NCI-H526 treated with DMSO at 0.1 percent for 48 hours (cell line): ENCODE measurements at regions not wholly inside any gene's neighbourhood (a gene's known extent, or its start where the extent isn't known, plus 50 kb on each side); places are given as distances from the start of the nearest gene placed in this dataset.
A peak's percentile ranks its signal among the peaks of the same experiment; 100 is the strongest.

ENCODE experiments used
- DNase-seq: peaks from one replicate; lab custom pipeline; 2025; lab: John Stamatoyannopoulos, UW

DNA sequence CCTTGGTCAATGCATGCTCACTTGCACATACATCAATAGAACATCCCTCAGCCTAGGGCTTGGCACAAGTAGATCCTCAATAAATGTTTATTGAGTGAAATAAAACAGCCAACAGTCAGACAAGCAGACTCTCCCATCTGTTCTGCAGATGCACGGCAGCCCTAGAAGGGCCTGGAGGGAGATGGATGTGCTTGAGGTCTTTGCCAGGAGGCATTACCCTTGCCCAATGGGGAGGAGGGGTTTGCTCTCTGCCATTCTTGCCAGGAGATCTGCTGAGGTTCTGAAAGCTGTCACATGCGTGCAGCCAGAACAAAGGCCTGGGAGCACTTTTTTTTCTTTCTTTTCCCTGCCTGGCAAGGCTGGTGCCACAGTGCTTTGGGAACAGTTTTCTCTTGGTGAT lies 349.3 kb upstream of the THRB start:
- no peak for DNase-seq

DNA sequence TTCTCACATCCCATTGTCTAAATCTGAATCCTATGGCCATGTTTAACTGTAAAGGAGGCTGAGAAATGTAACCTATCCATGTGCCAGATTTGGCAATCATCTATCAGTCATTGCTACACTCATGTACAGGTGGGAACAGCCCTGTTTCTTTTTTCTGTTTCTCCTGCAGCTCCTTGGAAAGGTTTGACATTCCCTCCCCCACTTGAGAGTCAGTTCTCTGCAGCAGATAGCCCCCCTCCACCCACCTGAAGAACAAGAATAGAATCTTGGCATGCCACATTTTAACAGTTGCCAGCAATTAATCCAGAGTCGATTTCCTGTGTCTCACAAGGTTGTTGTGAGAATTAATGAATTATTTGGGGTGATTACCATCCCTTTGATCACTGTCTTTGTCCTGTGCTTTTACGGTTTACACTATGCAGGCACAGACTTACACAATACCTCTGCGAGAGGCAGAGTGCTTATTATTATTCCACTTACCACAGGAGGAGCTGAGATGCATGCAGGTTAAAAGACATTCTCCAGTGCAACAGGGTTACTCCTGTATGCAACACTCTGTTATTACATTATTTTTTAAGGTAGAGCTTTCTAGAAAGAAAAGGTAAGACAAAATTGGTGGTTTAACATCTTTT lies 351.0 kb upstream of the THRB start:
- no peak for DNase-seq

GRCh38 chr3:24846286-24846860 lies 351.7 kb upstream of the THRB start:
- DNase-seq = no peak

DNA sequence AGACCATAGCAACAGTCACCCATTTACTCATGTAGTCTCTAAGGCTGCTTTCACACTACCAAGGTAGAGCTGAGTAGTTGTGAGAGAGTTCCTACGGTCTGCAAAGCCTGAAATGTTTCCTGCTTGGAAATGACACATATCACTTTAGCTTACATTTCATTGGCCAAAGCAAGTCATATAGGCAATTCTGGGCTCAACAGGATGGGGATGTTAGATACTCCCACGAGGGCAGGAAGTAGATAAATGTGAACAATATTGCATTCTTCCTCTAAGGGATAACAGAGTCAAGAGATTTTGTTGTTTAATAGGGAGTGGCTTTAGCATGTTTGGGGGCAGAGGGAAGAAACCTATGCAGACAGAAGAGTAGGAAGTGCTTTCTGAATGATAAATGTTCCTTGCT lies 355.6 kb upstream of the THRB start:
- no peak for DNase-seq

DNA sequence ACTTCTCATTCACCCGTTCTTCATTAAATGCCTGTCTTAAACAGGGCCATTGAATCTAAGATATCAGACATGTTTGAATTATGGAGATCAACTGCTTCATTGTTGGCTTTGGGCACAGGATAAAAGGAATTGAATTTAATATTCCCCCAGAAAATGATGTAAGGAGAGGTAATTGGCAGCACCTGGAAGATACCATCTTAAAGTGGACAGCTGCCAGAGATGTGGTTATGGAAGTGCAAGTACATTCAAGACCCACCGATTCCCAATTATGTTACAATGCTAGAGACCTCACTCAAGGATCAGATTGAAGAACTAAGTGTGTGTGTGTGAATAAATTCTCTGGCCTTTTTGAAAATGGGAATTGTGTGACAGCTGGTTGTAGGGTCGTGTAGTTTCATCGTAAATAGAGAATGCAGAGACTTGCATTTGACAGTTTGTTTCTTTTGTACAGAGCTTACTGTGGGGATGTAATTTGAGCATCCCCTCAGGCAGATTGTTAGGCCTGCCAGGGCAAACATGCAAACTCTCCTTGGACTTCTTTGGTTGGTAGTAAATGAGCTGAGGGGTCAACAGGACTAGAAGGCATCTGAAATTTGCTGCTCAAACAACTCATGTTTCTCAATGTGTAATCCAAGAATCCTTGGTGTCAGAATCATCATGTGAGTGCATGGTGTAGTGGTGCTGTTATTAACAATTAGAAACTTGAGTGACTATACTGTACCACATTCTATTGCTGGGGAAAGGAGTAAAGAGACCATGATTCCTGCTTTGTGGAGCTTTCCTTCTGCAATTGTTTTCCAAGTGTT lies 359.2 kb upstream of the THRB start:
- peak; percentile 59 for DNase-seq

GRCh38 chr3:24854748-24855147 lies 360.1 kb upstream of the THRB start:
- DNase-seq = no peak

GRCh38 chr3:24857945-24858344 lies 363.3 kb upstream of the THRB start:
- no peak for DNase-seq

DNA sequence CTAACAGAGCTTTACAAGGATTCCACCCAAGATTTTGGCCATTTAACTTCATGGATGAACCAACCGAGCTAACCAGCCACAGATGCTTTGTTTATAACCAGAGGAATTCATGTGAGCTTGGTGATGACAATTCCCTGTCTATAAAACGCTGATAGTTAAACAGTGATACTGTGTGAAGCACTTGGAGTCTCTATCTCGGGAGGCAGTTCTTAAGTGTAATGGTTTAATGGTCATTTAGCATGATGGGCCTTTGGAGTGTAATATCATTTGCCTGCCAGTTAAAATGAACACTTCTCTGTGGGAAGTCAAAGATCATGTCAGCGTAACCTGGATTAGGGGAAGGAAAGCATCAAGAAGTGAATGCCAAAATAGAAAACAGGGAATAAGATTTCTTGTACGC lies 368.6 kb upstream of the THRB start:
- DNase-seq = no peak

- no peak for DNase-seq
These were observed 373.1 kb upstream of the THRB start for GRCh38 chr3:24867783-24868182.

GRCh38 chr3:24881239-24881638 lies 386.6 kb upstream of the THRB start:
- DNase-seq = no peak

GRCh38 chr3:24886501-24886900 lies 391.9 kb upstream of the THRB start:
- DNase-seq = peak; percentile 18

DNA sequence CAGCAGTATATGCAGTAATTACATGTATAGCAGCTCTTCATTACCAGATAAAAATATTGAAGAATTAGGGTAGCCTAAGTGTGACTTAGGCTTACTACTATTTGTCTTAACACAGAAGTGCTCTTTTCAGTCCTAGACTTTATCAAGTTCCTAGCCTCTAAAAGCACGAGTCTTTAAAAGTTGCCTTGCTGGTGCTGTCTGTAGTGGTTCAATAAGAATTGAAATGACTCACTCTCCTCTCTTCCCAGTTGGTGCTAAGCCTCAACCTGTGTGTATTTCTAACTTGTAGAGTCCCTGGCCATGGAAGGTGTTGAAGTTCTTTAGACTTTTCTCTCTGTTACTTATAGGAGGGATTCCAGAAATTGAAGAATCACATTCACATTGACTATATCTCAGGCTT lies 395.4 kb upstream of the THRB start:
- no peak for DNase-seq

DNA sequence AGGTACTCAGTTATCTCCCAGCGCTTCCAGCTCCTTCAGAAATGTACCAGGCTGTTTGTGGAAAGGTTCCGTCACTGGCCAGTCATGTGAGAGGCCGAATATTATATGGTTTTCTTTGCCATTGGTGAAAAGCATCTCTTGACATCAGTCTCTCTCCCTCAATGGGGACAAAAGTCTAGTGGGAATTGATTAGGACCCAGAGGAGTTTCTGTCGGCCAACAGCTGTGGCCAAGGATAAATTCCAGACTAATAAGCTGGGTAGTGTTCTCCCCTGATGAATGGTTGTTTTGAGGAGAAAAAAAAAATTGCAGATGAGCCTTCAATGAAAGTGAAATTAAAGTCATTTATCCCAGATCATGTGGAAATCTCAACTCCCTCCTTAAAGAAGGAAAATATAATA lies 404.7 kb upstream of the THRB start:
- no peak for DNase-seq

GRCh38 chr3:24899901-24900603 lies 405.4 kb upstream of the THRB start:
- no peak for DNase-seq

GRCh38 chr3:24905266-24905665 lies 410.6 kb upstream of the THRB start:
- no peak for DNase-seq

DNA sequence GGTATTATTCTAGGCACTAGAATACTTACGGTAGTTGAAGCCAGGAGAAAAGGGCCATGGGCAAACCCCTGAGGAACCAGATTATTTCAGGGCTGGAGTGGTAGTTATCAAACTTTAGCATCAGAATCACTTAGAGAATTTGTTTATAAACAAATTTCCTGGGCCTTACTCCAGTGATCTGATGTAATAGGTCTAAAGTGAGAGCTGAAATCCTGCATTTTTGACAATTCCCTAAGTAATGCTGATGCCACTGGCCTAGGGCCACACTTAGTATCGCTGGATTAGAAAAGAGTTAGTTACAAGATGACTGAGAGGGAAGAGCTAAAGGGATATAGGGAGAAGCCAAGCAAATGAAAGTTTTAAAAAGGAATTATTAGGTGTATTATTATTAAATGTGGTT lies 412.5 kb upstream of the THRB start:
- no peak for DNase-seq

DNA sequence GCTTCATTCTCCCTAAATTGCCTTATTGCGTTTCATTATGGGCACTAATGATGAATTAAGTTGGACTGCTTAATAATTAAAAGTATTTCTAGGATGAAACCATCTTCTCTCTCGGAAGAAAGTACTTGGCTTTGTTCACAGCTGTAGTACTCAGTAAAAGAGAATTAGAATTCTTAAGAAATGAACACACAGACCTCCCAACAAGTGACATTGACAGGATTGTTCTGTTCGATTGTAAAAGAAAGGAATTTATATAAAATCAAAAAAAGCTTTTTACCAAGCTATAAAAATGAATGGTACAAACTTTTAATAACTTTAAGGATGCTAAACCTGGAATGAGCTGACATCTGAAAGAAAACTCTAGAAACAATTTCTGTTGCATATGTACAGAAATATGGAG lies 416.4 kb upstream of the THRB start:
- DNase-seq = no peak

DNA sequence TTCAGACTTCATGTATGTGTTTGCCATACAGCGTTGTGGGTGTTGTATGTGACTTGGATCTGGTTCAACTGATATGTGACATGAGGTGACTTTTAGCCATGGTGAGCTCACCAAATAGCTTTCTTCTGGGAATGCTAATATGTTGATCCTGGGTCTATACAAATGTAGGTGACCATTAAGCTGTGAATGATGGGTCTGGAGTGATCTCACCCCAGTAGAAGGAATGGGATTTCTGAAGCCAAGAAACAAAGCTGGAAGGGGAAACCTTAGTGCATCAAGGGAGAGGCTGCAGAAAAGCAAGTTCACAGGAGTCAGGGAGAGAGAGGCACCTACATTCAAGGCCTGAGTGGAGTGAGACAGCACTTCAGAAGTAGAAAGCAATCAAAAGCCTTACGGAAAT lies 421.0 kb upstream of the THRB start:
- DNase-seq = no peak

DNA sequence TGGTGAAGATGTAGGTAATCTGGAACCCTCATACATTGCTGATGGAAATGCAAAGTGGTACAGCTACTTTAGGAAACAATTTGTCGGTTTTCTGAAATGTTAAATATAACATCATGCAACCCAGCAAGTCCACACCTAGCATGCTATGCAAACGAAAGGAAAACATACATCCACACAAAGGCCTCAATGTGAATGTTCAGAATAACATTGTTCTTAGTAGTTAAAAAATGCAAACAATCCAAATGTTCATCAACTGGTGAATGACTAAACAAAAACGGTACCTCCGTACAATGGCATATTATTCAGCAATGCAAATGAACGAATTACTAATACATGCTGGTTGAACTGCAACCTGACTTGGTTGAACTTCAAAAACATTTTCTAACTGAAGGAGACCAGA lies 423.3 kb upstream of the THRB start:
- no peak for DNase-seq

DNA sequence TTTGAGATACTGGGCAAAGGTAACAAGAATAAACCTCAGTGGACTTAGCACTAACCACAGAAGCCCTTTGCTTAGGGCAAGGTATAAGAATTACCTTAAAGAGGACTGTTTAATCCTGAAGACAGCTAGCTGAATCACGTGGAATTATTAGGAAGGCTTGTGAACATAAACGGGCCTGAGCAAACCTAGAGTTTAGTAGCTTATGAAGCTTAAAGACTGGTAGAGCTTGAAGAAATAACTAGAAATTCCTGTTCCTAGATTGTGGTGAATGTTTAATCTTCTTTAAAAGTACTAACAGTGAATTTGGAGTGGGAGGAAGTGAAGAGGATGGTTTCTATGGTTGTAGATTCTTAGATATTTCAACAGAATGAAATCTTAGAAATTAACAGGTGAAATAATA lies 428.9 kb upstream of the THRB start:
- DNase-seq = no peak

DNA sequence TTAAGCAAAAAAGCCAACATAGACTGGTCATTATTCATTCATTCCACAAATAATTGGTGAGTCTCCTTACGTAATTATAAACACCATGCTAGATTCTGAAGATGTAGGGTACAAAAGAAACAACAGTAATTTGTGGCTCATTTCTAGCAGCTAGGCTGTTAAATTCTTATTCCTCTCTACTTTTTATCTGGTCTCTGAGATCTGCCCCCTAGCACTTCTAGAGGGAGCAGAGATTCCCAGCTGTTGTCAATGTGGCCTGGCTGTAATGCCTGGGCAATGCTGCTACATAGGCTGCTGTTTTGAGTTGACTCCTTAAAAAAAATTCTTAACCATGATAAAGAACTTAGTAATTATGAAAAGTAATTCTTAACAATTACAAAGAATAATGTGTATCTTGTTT lies 434.9 kb upstream of the THRB start:
- DNase-seq = no peak

GRCh38 chr3:24933401-24933800 lies 438.8 kb upstream of the THRB start:
- no peak for DNase-seq

DNA sequence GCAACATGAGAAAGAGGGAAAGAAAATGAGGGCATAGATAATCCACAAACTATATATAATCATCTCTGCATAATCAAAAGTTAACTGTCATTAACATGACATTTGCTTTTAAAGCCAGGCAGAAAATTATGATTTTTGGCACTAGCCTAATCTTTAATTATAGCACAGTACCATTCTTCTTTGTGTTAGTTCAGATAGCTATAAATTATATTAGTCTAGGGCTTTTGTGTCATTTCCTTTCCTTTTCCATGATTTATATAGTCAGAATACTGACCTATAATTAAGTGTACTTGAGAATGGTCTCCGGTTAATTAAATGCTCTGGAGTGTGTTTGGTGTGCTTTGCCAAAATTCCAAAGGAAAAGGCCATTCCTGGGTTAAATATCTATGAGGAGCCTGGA lies 441.9 kb upstream of the THRB start:
- no peak for DNase-seq
